IMR-90 (cell line): ENCODE measurements at regions not wholly inside any gene's neighbourhood (a gene's known extent, or its start where the extent isn't known, plus 50 kb on each side); places are given as distances from the start of the nearest gene placed in this dataset.

ENCODE experiments used
- ATAC-seq: fragments of 200-7000 bp; cut with Tn5 transposase; 2 replicates; pipeline ENCODE4 v1.9.1; 2020; ENCODE audit warnings: low read depth, mild to moderate bottlenecking, moderate library complexity
- BruUV-seq: library from RNA; stranded (reverse); fragments of 400-500 nt; replicated peaks from 2 replicates; lab custom pipeline; 2021; lab: Mats Ljungman, UMichigan
- CTCF ChIA-PET: fragments of 300-600 bp; formaldehyde crosslinking; extraction: SDS; loops from one replicate; lab custom pipeline; 2021; ENCODE audit warnings: antibody characterized with exemption; lab: Yijun Ruan, JAX
- POLR2A ChIA-PET: fragments of 300-600 bp; sonication (Branson Sonifier 250); formaldehyde crosslinking; loops from one replicate; lab custom pipeline; 2022; ENCODE audit warnings: antibody characterized with exemption; ENCODE audit not compliant: unreplicated experiment; lab: Charles Lee
- DNase-seq: peaks from one replicate; pipeline ENCODE4 v3.0.0; 2013
- H2AFZ ChIP-seq: replicated peaks from 2 replicates; pipeline ENCODE3; 2013; ENCODE audit warnings: low read length, mild to moderate bottlenecking; ENCODE audit not compliant: poor library complexity
- H2AK5ac ChIP-seq: 2 replicates; pipeline ENCODE4 v1.6.1; 2013; ENCODE audit warnings: low read depth, low read length, inconsistent platforms
- H2AK9ac ChIP-seq: replicated peaks from 2 replicates; pipeline ENCODE3; 2013; ENCODE audit warnings: mild to moderate bottlenecking, low read depth, low read length, moderate library complexity; ENCODE audit not compliant: poor library complexity
- H2BK120ac ChIP-seq: 2 replicates; pipeline ENCODE4 v1.6.1; 2013; ENCODE audit warnings: low read depth, low read length, inconsistent platforms
- H2BK15ac ChIP-seq: 3 replicates; pipeline ENCODE4 v1.6.1; 2013; ENCODE audit warnings: low read depth, low read length, inconsistent platforms
- H2BK20ac ChIP-seq: 2 replicates; pipeline ENCODE4 v1.6.1; 2013; ENCODE audit warnings: low read depth, mild to moderate bottlenecking, inconsistent platforms, low read length, moderate library complexity
- H2BK5ac ChIP-seq: 2 replicates; pipeline ENCODE4 v1.6.1; 2013; ENCODE audit warnings: mild to moderate bottlenecking, low read depth, low read length, inconsistent platforms; ENCODE audit not compliant: poor library complexity, severe bottlenecking
- H3K14ac ChIP-seq: replicated peaks from 2 replicates; pipeline ENCODE4 v1.6.1; 2013; ENCODE audit warnings: low read depth, low read length, inconsistent platforms
- H3K18ac ChIP-seq: 2 replicates; pipeline ENCODE4 v1.6.1; 2013; ENCODE audit warnings: low read depth, low read length, control low read depth
- H3K23ac ChIP-seq: 2 replicates; pipeline ENCODE4 v1.6.1; 2013; ENCODE audit warnings: low read depth, low read length, inconsistent platforms
- H3K27ac ChIP-seq: 2 replicates; pipeline ENCODE4 v1.5.1; 2013; ENCODE audit warnings: mild to moderate bottlenecking, control low read depth, low read length; ENCODE audit not compliant: insufficient read depth
- H3K27me3 ChIP-seq: 2 replicates; pipeline ENCODE4 v1.6.1; 2013; ENCODE audit warnings: low read length; ENCODE audit not compliant: control insufficient read depth, insufficient read depth
- H3K36me3 ChIP-seq: 2 replicates; pipeline ENCODE4 v1.6.1; 2013; ENCODE audit warnings: low read length, mixed read lengths; ENCODE audit not compliant: control insufficient read depth, insufficient read depth
- H3K4ac ChIP-seq: 2 replicates; pipeline ENCODE4 v1.6.1; 2013; ENCODE audit warnings: low read depth, low read length, inconsistent platforms
- H3K4me1 ChIP-seq: 2 replicates; pipeline ENCODE4 v1.6.1; 2013; ENCODE audit warnings: low read length, mixed read lengths; ENCODE audit not compliant: control insufficient read depth, insufficient read depth
- H3K4me2 ChIP-seq: 2 replicates; pipeline ENCODE4 v1.6.1; 2013; ENCODE audit warnings: low read depth, mild to moderate bottlenecking, control low read depth, low read length, moderate library complexity
- H3K4me3 ChIP-seq: 2 replicates; pipeline ENCODE4 v1.5.1; 2013; ENCODE audit warnings: low read depth, mild to moderate bottlenecking, control low read depth, low read length, moderate library complexity; ENCODE audit not compliant: insufficient read depth
- H3K56ac ChIP-seq: 2 replicates; pipeline ENCODE4 v1.6.1; 2013; ENCODE audit warnings: low read length, inconsistent platforms; ENCODE audit not compliant: insufficient read depth; ENCODE audit errors: extremely low read depth
- H3K79me1 ChIP-seq, 2 experiments: 2 replicates each; pipeline ENCODE4 v1.6.1; 2013; ENCODE audit warnings: low read length in 2 of 2, inconsistent platforms in 1 of 2, low read depth in 1 of 2
- H3K9ac ChIP-seq: 2 replicates; pipeline ENCODE4 v1.6.1; 2013; ENCODE audit warnings: low read depth, low read length, control low read depth
- H3K9me1 ChIP-seq: 2 replicates; pipeline ENCODE4 v1.6.1; 2013; ENCODE audit warnings: low read length, inconsistent platforms; ENCODE audit not compliant: insufficient read depth
- H3K9me3 ChIP-seq: 2 replicates; pipeline ENCODE4 v1.6.1; 2013; ENCODE audit warnings: low read length; ENCODE audit not compliant: control insufficient read depth, insufficient read depth
- H4K20me1 ChIP-seq: 2 replicates; pipeline ENCODE4 v1.6.1; 2013; ENCODE audit warnings: low read length, inconsistent platforms; ENCODE audit not compliant: insufficient read depth
- H4K5ac ChIP-seq: 2 replicates; pipeline ENCODE4 v1.6.1; 2013; ENCODE audit warnings: mild to moderate bottlenecking, low read depth, low read length, control low read depth
- H4K8ac ChIP-seq, 2 experiments: 2 replicates each; pipeline ENCODE4 v1.6.1; 2013; ENCODE audit warnings: low read depth in 2 of 2, low read length in 2 of 2, control low read depth in 1 of 2, inconsistent platforms in 1 of 2
- H4K91ac ChIP-seq: 2 replicates; pipeline ENCODE4 v1.6.1; 2013; ENCODE audit warnings: low read depth, low read length, inconsistent platforms; ENCODE audit not compliant: insufficient read depth
- BHLHE40 ChIP-seq: fragments of 150-350 bp; IDR thresholded peaks from 2 replicates; pipeline ENCODE4 v1.6.1; 2016; ENCODE audit warnings: mild to moderate bottlenecking, low read depth, low read length
- CEBPB ChIP-seq: IDR thresholded peaks from 2 replicates; pipeline ENCODE4 v1.6.1; 2012; ENCODE audit warnings: low read depth, low read length, improper control_type of control experiment
- CHD1 ChIP-seq: IDR thresholded peaks from 2 replicates; pipeline ENCODE4 v1.6.1; 2012; ENCODE audit warnings: low read depth, low read length, improper control_type of control experiment
- ELK1 ChIP-seq: fragments of 150-350 bp; IDR thresholded peaks from 2 replicates; pipeline ENCODE4 v1.6.1; 2016; ENCODE audit warnings: low read depth, mild to moderate bottlenecking, low read length, moderate library complexity, borderline replicate concordance
- FOS ChIP-seq: fragments of 150-350 bp; IDR thresholded peaks from 2 replicates; pipeline ENCODE4 v1.6.1; 2016; ENCODE audit warnings: low read depth, low read length
- MAZ ChIP-seq: IDR thresholded peaks from 2 replicates; pipeline ENCODE4 v1.6.1; 2012; ENCODE audit warnings: low read depth, mild to moderate bottlenecking, low read length, improper control_type of control experiment, moderate library complexity, borderline replicate concordance
- MXI1 ChIP-seq: IDR thresholded peaks from 2 replicates; pipeline ENCODE4 v1.6.1; 2012; ENCODE audit warnings: low read depth, mild to moderate bottlenecking, low read length, moderate library complexity, borderline replicate concordance
- RAD21 ChIP-seq: IDR thresholded peaks from 2 replicates; pipeline ENCODE4 v1.6.1; 2012; ENCODE audit warnings: low read length, improper control_type of control experiment
- RCOR1 ChIP-seq: IDR thresholded peaks from 2 replicates; pipeline ENCODE4 v1.6.1; 2012; ENCODE audit warnings: mild to moderate bottlenecking, low read length, improper control_type of control experiment; ENCODE audit not compliant: insufficient replicate concordance
- RFX5 ChIP-seq: IDR thresholded peaks from 2 replicates; pipeline ENCODE4 v1.8.0; 2012; ENCODE audit warnings: low read depth, mild to moderate bottlenecking, low read length, moderate library complexity
- SMC3 ChIP-seq: fragments of 150-350 bp; IDR thresholded peaks from 2 replicates; pipeline ENCODE4 v1.6.1; 2016; ENCODE audit warnings: low read depth, mild to moderate bottlenecking, antibody characterized with exemption, low read length, moderate library complexity
- WGBS, 2 experiments: methylation state at CpG; one replicate each; pipeline versions ENCODE4 v1.1.5 to v1.1.7; 2013; ENCODE audit warnings: missing lambda C conversion rate in 2 of 2; ENCODE audit not compliant: insufficient read length in 1 of 2; ENCODE audit errors: extremely low coverage in 2 of 2; 5-methylcytosine and 5-hydroxymethylcytosine counted together
- dilution Hi-C: fragments of 300-500 bp; cut with HindIII; formaldehyde crosslinking; loops from one replicate; pipeline ENCODE4 v1.14.3; 2018; ENCODE audit warnings: low sequenced_read_pairs; ENCODE audit not compliant: unreplicated experiment
- in situ Hi-C: fragments of 300-500 bp; cut with MboI; formaldehyde crosslinking; loops from 3 replicates; pipeline ENCODE4 v1.14.3; 2019; ENCODE audit warnings: low sequenced_read_pairs, inconsistent platforms, mixed read lengths
- intact Hi-C: fragments of 100-400 bp; cut with micrococcal nuclease; formaldehyde crosslinking; loops from 2 replicates; pipeline ENCODE4 v1.10.0; 2022

GRCh38 chr5:129836321-129836720 is 67.9 kb upstream of the CHSY3 start:
- no peak overlapping the region for H3K4me3 ChIP-seq
- BruUV-seq, result no TSS peak
- no peak for TF ChIP-seq ELK1
- no peak for TF ChIP-seq MXI1
- TF ChIP-seq CEBPB, result no peak
- no peak for TF ChIP-seq RAD21
- no peak for TF ChIP-seq BHLHE40
- TF ChIP-seq RCOR1, result no peak
- TF ChIP-seq CHD1, result no peak
- TF ChIP-seq RFX5, result no peak
- no peak for TF ChIP-seq SMC3
- no peak for TF ChIP-seq FOS
- no peak for TF ChIP-seq MAZ
- H4K5ac ChIP-seq, result no peak overlapping the region
- H3K4me1 ChIP-seq, result no peaks in the 10 kb centered on the region
- H3K36me3 ChIP-seq, result no peaks in the 10 kb centered on the region
- H3K9me1 ChIP-seq, result no peaks in the 10 kb centered on the region
- intact Hi-C loops, result no loop called here
- POLR2A ChIA-PET, result no interaction called here
- DNase-seq (no peak), ATAC-seq (no peak)
- no peak overlapping the region for H3K4ac ChIP-seq
- H3K9me3 ChIP-seq, result no peaks in the 10 kb centered on the region
- H2BK5ac ChIP-seq, result no peak overlapping the region
- H3K14ac ChIP-seq, result no peak overlapping the region
- H3K56ac ChIP-seq, result no peak overlapping the region
- no peak overlapping the region for H2AK5ac ChIP-seq
- no peak overlapping the region for H2AFZ ChIP-seq
- H4K8ac ChIP-seq, result no peak overlapping the region
- H2AK9ac ChIP-seq, result no peak overlapping the region
- CTCF ChIA-PET, result interaction anchor here (1.7 kb wide), 1 partner anchor 16 kb away, joined by 4 read pairs; no protein-coding TSS in a partner anchor
- dilution Hi-C loops, result no loop called here
- in situ Hi-C loops, result no loop called here
- no peak overlapping the region for H2BK120ac ChIP-seq
- H3K79me1 ChIP-seq, result no peaks in the 10 kb centered on the region
- H4K20me1 ChIP-seq, result no peaks in the 10 kb centered on the region
- no peak overlapping the region for H3K18ac ChIP-seq
- H3K27me3 ChIP-seq, result no peaks in the 10 kb centered on the region
- no peak overlapping the region for H3K4me2 ChIP-seq
- no peak overlapping the region for H4K91ac ChIP-seq
- no peak overlapping the region for H2BK20ac ChIP-seq
- H3K23ac ChIP-seq, result no peak overlapping the region
- WGBS, 2 experiments, result no CpG with 5 or more reads among the region's 2 CpGs
- H3K9ac ChIP-seq, result no peak overlapping the region
- no peak overlapping the region for H3K27ac ChIP-seq
- H2BK15ac ChIP-seq, result no peak overlapping the region
